HFFc6 (cell line): ENCODE measurements at regions not wholly inside any gene's neighbourhood (a gene's known extent, or its start where the extent isn't known, plus 50 kb on each side); places are given as distances from the start of the nearest gene placed in this dataset.

Experiments
- DNase-seq: peaks from one replicate; pipeline ENCODE4 v3.0.0-alpha.2; 2018
- H3K27ac Mint-ChIP-seq: 2 replicates; pipeline ENCODE4 v1.8.0; 2020; ENCODE audit warnings: mild to moderate bottlenecking, mixed read lengths
- H3K27me3 Mint-ChIP-seq: 2 replicates; pipeline ENCODE4 v1.8.0; 2021; ENCODE audit warnings: mild to moderate bottlenecking, moderate library complexity, mixed read lengths; ENCODE audit not compliant: insufficient read depth
- H3K36me3 Mint-ChIP-seq: 2 replicates; pipeline ENCODE4 v1.8.0; 2021; ENCODE audit warnings: low read depth, mixed read lengths
- H3K4me1 Mint-ChIP-seq: 2 replicates; pipeline ENCODE4 v1.8.0; 2020; ENCODE audit warnings: low read depth, mixed read lengths
- H3K4me3 Mint-ChIP-seq: 2 replicates; pipeline ENCODE4 v1.8.0; 2020; ENCODE audit warnings: mild to moderate bottlenecking, moderate library complexity, mixed read lengths
- H3K9me3 Mint-ChIP-seq: 2 replicates; pipeline ENCODE4 v1.8.0; 2020; ENCODE audit warnings: mild to moderate bottlenecking, mixed read lengths
- CTCF ChIP-seq: fragments of 200-600 bp; sonication (generic); IDR thresholded peaks from 2 replicates; pipeline ENCODE4 v1.5.0; 2021; ENCODE audit warnings: antibody characterized with exemption, mild to moderate bottlenecking

GRCh38 chr7:68235937-68236336 is 1239.3 kb downstream of the TYW1 start:
- Mint-ChIP-seq H3K36me3 (no peaks in the 10 kb centered on the region; the same call in 1 of the 2 replicates), H3K27ac (no peak overlapping the region), H3K9me3 (peaks cover 37% of the 10 kb centered on the region), H3K27me3 (no peaks in the 10 kb centered on the region; the same call in 1 of the 2 replicates), H3K4me1 (no peaks in the 10 kb centered on the region), H3K4me3 (no peak overlapping the region)
- no peak for TF ChIP-seq CTCF
- DNase-seq, result no peak

- TF ChIP-seq CTCF, result no peak
- peaks cover 29% of the 10 kb centered on the region for H3K9me3 Mint-ChIP-seq
- no peak overlapping the region for H3K27ac Mint-ChIP-seq
- H3K27me3 Mint-ChIP-seq, result peaks cover 1% of the 10 kb centered on the region
- no peak overlapping the region for H3K4me3 Mint-ChIP-seq
- DNase-seq, result no peak
- no peaks in the 10 kb centered on the region; the same call in 1 of the 2 replicates for H3K36me3 Mint-ChIP-seq
- no peaks in the 10 kb centered on the region for H3K4me1 Mint-ChIP-seq
Observed at GRCh38 chr7:68238204-68238805, 1241.7 kb downstream of the TYW1 start.

GRCh38 chr7:68243128-68243527 is 1246.5 kb downstream of the TYW1 start:
- H3K9me3 Mint-ChIP-seq, result peaks cover 30% of the 10 kb centered on the region
- TF ChIP-seq CTCF, result no peak
- no peak overlapping the region for H3K4me3 Mint-ChIP-seq
- no peak for DNase-seq
- no peak overlapping the region for H3K27ac Mint-ChIP-seq
- H3K4me1 Mint-ChIP-seq, result no peaks in the 10 kb centered on the region
- H3K36me3 Mint-ChIP-seq, result no peaks in the 10 kb centered on the region
- H3K27me3 Mint-ChIP-seq, result peaks cover 1% of the 10 kb centered on the region

DNA sequence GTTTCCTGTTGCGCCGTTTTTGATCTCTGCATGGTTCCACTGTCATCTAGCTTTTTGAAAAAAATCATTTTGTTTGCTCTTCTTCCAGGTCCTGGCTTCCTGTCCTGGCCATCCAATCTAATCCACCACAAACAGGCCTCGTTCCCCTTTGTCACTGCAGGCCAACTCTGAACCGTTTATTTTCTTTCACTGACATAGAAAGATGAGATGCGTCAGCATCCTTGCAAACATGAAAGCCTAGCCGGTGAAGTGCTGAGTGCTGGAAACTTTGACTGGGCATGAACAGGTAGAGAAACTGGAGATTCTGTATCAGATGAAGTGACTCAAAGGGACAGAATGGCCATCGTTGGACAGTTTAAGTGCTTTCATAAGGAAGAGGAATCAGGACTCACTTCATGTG is 1247.8 kb downstream of the TYW1 start:
- DNase-seq, result no peak

GRCh38 chr7:68245688-68246087 is 1249.1 kb downstream of the TYW1 start:
- Mint-ChIP-seq H3K9me3 (peaks cover 40% of the 10 kb centered on the region), H3K4me1 (no peaks in the 10 kb centered on the region), H3K4me3 (no peak overlapping the region)

More for the DNA sequence above, 1247.8 kb downstream of the TYW1 start:
- H3K9me3 Mint-ChIP-seq, result peaks cover 39% of the 10 kb centered on the region
- no peaks in the 10 kb centered on the region for H3K4me1 Mint-ChIP-seq
- TF ChIP-seq CTCF, result no peak
- H3K27ac Mint-ChIP-seq, result no peak overlapping the region
- peaks cover 1% of the 10 kb centered on the region for H3K27me3 Mint-ChIP-seq
- no peak overlapping the region for H3K4me3 Mint-ChIP-seq
- no peaks in the 10 kb centered on the region for H3K36me3 Mint-ChIP-seq

More at GRCh38 chr7:68245688-68246087, 1249.1 kb downstream of the TYW1 start:
- TF ChIP-seq CTCF, result no peak
- no peaks in the 10 kb centered on the region for H3K36me3 Mint-ChIP-seq
- no peak for DNase-seq
- H3K27ac Mint-ChIP-seq, result no peak overlapping the region
- peaks cover 1% of the 10 kb centered on the region for H3K27me3 Mint-ChIP-seq
